ENCODE measurements at regions not wholly inside any gene's neighbourhood (a gene's known extent, or its start where the extent isn't known, plus 50 kb on each side); places are given as distances from the start of the nearest gene placed in this dataset.

GRCh38 chr4:155546451-155546850 lies 120.2 kb upstream of the GUCY1A1 start:
- DNase-seq: no peak
- H3K9me3 Mint-ChIP-seq (ENCODE audit: unreplicated experiment): no peaks in the 10 kb centered on the region
- no peak overlapping the region for H3K4me3 Mint-ChIP-seq (ENCODE audit: unreplicated experiment)
- peaks cover 1% of the 10 kb centered on the region for H3K27me3 Mint-ChIP-seq (ENCODE audit: unreplicated experiment)
- TF ChIP-seq, protein P1, sequence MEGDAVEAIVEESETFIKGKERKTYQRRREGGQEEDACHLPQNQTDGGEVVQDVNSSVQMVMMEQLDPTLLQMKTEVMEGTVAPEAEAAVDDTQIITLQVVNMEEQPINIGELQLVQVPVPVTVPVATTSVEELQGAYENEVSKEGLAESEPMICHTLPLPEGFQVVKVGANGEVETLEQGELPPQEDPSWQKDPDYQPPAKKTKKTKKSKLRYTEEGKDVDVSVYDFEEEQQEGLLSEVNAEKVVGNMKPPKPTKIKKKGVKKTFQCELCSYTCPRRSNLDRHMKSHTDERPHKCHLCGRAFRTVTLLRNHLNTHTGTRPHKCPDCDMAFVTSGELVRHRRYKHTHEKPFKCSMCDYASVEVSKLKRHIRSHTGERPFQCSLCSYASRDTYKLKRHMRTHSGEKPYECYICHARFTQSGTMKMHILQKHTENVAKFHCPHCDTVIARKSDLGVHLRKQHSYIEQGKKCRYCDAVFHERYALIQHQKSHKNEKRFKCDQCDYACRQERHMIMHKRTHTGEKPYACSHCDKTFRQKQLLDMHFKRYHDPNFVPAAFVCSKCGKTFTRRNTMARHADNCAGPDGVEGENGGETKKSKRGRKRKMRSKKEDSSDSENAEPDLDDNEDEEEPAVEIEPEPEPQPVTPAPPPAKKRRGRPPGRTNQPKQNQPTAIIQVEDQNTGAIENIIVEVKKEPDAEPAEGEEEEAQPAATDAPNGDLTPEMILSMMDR (IDR thresholded peaks at IDR 0.05; ENCODE audit: partially characterized antibody, unreplicated experiment): no peak
- no peaks in the 10 kb centered on the region for H3K4me1 Mint-ChIP-seq (ENCODE audit: low read depth, unreplicated experiment)
- no peaks in the 10 kb centered on the region for H3K36me3 Mint-ChIP-seq (ENCODE audit: unreplicated experiment)
- H3K27ac Mint-ChIP-seq (ENCODE audit: unreplicated experiment): no peak overlapping the region

- Mint-ChIP-seq H3K36me3 (ENCODE audit: unreplicated experiment) (no peaks in the 10 kb centered on the region), H3K27ac (ENCODE audit: unreplicated experiment) (no peak overlapping the region), H3K4me3 (ENCODE audit: unreplicated experiment) (no peak overlapping the region), H3K9me3 (ENCODE audit: unreplicated experiment) (no peaks in the 10 kb centered on the region), H3K4me1 (ENCODE audit: low read depth, unreplicated experiment) (no peaks in the 10 kb centered on the region), H3K27me3 (ENCODE audit: unreplicated experiment) (peaks cover 1% of the 10 kb centered on the region)
- TF ChIP-seq, protein P1 (IDR thresholded peaks at IDR 0.05; ENCODE audit: partially characterized antibody, unreplicated experiment): no peak
- DNase-seq: no peak
Measured at GRCh38 chr4:155545456-155545855, 121.2 kb upstream of the GUCY1A1 start.

GRCh38 chr4:155544547-155544946 lies 122.1 kb upstream of the GUCY1A1 start:
- H3K27ac Mint-ChIP-seq (ENCODE audit: unreplicated experiment): no peak overlapping the region
- H3K9me3 Mint-ChIP-seq (ENCODE audit: unreplicated experiment): no peaks in the 10 kb centered on the region
- TF ChIP-seq, protein P1 (IDR thresholded peaks at IDR 0.05; ENCODE audit: partially characterized antibody, unreplicated experiment): no peak

GRCh38 chr4:155543126-155543765 lies 123.4 kb upstream of the GUCY1A1 start:
- Mint-ChIP-seq H3K4me1 (ENCODE audit: low read depth, unreplicated experiment) (no peaks in the 10 kb centered on the region), H3K36me3 (ENCODE audit: unreplicated experiment) (no peaks in the 10 kb centered on the region), H3K27me3 (ENCODE audit: unreplicated experiment) (peaks cover 1% of the 10 kb centered on the region), H3K4me3 (ENCODE audit: unreplicated experiment) (no peak overlapping the region), H3K9me3 (ENCODE audit: unreplicated experiment) (no peaks in the 10 kb centered on the region), H3K27ac (ENCODE audit: unreplicated experiment) (no peak overlapping the region)
- TF ChIP-seq, protein P1 (IDR thresholded peaks at IDR 0.05; ENCODE audit: partially characterized antibody, unreplicated experiment): no peak
- no peak for DNase-seq

More at GRCh38 chr4:155544547-155544946, 122.1 kb upstream of the GUCY1A1 start:
- H3K36me3 Mint-ChIP-seq (ENCODE audit: unreplicated experiment): no peaks in the 10 kb centered on the region
- no peak overlapping the region for H3K4me3 Mint-ChIP-seq (ENCODE audit: unreplicated experiment)
- no peaks in the 10 kb centered on the region for H3K4me1 Mint-ChIP-seq (ENCODE audit: low read depth, unreplicated experiment)
- DNase-seq: no peak
- H3K27me3 Mint-ChIP-seq (ENCODE audit: unreplicated experiment): peaks cover 1% of the 10 kb centered on the region

- H3K9me3 Mint-ChIP-seq (ENCODE audit: unreplicated experiment): no peaks in the 10 kb centered on the region
Measured at GRCh38 chr4:155542415-155542814, 124.2 kb upstream of the GUCY1A1 start.

More at GRCh38 chr4:155542415-155542814, 124.2 kb upstream of the GUCY1A1 start:
- Mint-ChIP-seq H3K4me3 (ENCODE audit: unreplicated experiment) (no peak overlapping the region), H3K27ac (ENCODE audit: unreplicated experiment) (no peak overlapping the region), H3K27me3 (ENCODE audit: unreplicated experiment) (peaks cover 1% of the 10 kb centered on the region), H3K4me1 (ENCODE audit: low read depth, unreplicated experiment) (no peaks in the 10 kb centered on the region), H3K36me3 (ENCODE audit: unreplicated experiment) (no peaks in the 10 kb centered on the region)
- TF ChIP-seq, protein P1 (IDR thresholded peaks at IDR 0.05; ENCODE audit: partially characterized antibody, unreplicated experiment): no peak
- no peak for DNase-seq

Data from glutamatergic neuron (in vitro differentiated cells).